IPS DF 6.9 (cell line): ENCODE measurements at regions not wholly inside any gene's neighbourhood (a gene's known extent, or its start where the extent isn't known, plus 50 kb on each side); places are given as distances from the start of the nearest gene placed in this dataset.

Experiments used
- DNase-seq: peaks from one replicate; pipeline ENCODE4 v3.0.0-alpha.2; 2013; ENCODE audit warnings: low read depth, low spot score
- H3K27ac ChIP-seq: one replicate; pipeline ENCODE4 v1.5.1; 2013; ENCODE audit warnings: low read length, control low read depth
- H3K27me3 ChIP-seq: 2 replicates; pipeline ENCODE4 v1.6.1; 2013; ENCODE audit warnings: mild to moderate bottlenecking, low read length; ENCODE audit not compliant: control insufficient read depth, insufficient read depth
- H3K36me3 ChIP-seq: 2 replicates; pipeline ENCODE4 v1.6.1; 2013; ENCODE audit warnings: low read length; ENCODE audit not compliant: control insufficient read depth, insufficient read depth
- H3K4me1 ChIP-seq: 2 replicates; pipeline ENCODE4 v1.6.1; 2013; ENCODE audit warnings: low read length; ENCODE audit not compliant: control insufficient read depth, insufficient read depth
- H3K4me3 ChIP-seq: 2 replicates; pipeline ENCODE4 v1.5.1; 2013; ENCODE audit warnings: mild to moderate bottlenecking, low read length
- H3K9me3 ChIP-seq: 2 replicates; pipeline ENCODE4 v1.6.1; 2013; ENCODE audit warnings: low read length, inconsistent platforms; ENCODE audit not compliant: control insufficient read depth, insufficient read depth
- WGBS: extraction: QIAGEN DNeasy Blood & Tissue Kit; methylation state at CpG from one replicate; pipeline ENCODE4 v1.1.7; 2013; ENCODE audit warnings: mixed read lengths, missing lambda C conversion rate; ENCODE audit not compliant: insufficient read length, insufficient coverage; 5-methylcytosine and 5-hydroxymethylcytosine counted together

GRCh38 chr2:146916914-146917313 lies 927.9 kb upstream of the ACVR2A start:
- H3K27ac ChIP-seq: no peak overlapping the region
- H3K9me3 ChIP-seq: no peaks in the 10 kb centered on the region
- DNase-seq: no peak
- no peaks in the 10 kb centered on the region for H3K4me1 ChIP-seq
- WGBS: no CpG with 5 or more reads among the region's 7 CpGs
- no peaks in the 10 kb centered on the region for H3K36me3 ChIP-seq
- no peaks in the 10 kb centered on the region for H3K27me3 ChIP-seq
- H3K4me3 ChIP-seq: no peak overlapping the region

- no peak for DNase-seq
- Histone ChIP-seq H3K4me1 (no peaks in the 10 kb centered on the region), H3K4me3 (no peak overlapping the region), H3K36me3 (no peaks in the 10 kb centered on the region), H3K9me3 (no peaks in the 10 kb centered on the region), H3K27me3 (no peaks in the 10 kb centered on the region), H3K27ac (no peak overlapping the region)
- WGBS: no CpG with 5 or more reads among the region's 3 CpGs
Measured at GRCh38 chr2:146913476-146913875, 931.4 kb upstream of the ACVR2A start.

GRCh38 chr2:146912536-146912935 lies 932.3 kb upstream of the ACVR2A start:
- no peaks in the 10 kb centered on the region for H3K36me3 ChIP-seq
- H3K27me3 ChIP-seq: no peaks in the 10 kb centered on the region
- WGBS: no CpG with 5 or more reads among the region's 3 CpGs
- no peak overlapping the region for H3K27ac ChIP-seq
- no peaks in the 10 kb centered on the region for H3K4me1 ChIP-seq
- H3K9me3 ChIP-seq: no peaks in the 10 kb centered on the region
- DNase-seq: no peak
- no peak overlapping the region for H3K4me3 ChIP-seq

GRCh38 chr2:146908776-146909175 lies 936.1 kb upstream of the ACVR2A start:
- DNase-seq: no peak
- Histone ChIP-seq H3K4me1 (no peaks in the 10 kb centered on the region), H3K27ac (no peak overlapping the region), H3K36me3 (no peaks in the 10 kb centered on the region), H3K27me3 (no peaks in the 10 kb centered on the region), H3K4me3 (no peak overlapping the region), H3K9me3 (no peaks in the 10 kb centered on the region)
- no CpG with 5 or more reads among the region's 3 CpGs for WGBS

- no peak for DNase-seq
- Histone ChIP-seq H3K4me1 (no peaks in the 10 kb centered on the region), H3K36me3 (no peaks in the 10 kb centered on the region), H3K4me3 (no peak overlapping the region), H3K9me3 (no peaks in the 10 kb centered on the region), H3K27ac (no peak overlapping the region), H3K27me3 (no peaks in the 10 kb centered on the region)
- WGBS: no CpG with 5 or more reads among the region's 1 CpG
Measured at GRCh38 chr2:146898083-146898482, 946.7 kb upstream of the ACVR2A start.

GRCh38 chr2:146894514-146894913 lies 950.3 kb upstream of the ACVR2A start:
- Histone ChIP-seq H3K9me3 (no peaks in the 10 kb centered on the region), H3K27ac (no peak overlapping the region), H3K4me3 (no peak overlapping the region), H3K4me1 (no peaks in the 10 kb centered on the region), H3K36me3 (no peaks in the 10 kb centered on the region), H3K27me3 (no peaks in the 10 kb centered on the region)
- no CpG with 5 or more reads among the region's 1 CpG for WGBS
- DNase-seq: no peak

GRCh38 chr2:146893500-146894041 lies 951.3 kb upstream of the ACVR2A start:
- no peaks in the 10 kb centered on the region for H3K36me3 ChIP-seq
- no CpG with 5 or more reads among the region's 5 CpGs for WGBS
- no peaks in the 10 kb centered on the region for H3K4me1 ChIP-seq
- H3K9me3 ChIP-seq: no peaks in the 10 kb centered on the region
- no peaks in the 10 kb centered on the region for H3K27me3 ChIP-seq
- H3K4me3 ChIP-seq: no peak overlapping the region
- no peak overlapping the region for H3K27ac ChIP-seq
- DNase-seq: no peak

GRCh38 chr2:146890491-146890890 lies 954.3 kb upstream of the ACVR2A start:
- Histone ChIP-seq H3K9me3 (no peaks in the 10 kb centered on the region), H3K4me3 (no peak overlapping the region), H3K27ac (no peak overlapping the region), H3K4me1 (no peaks in the 10 kb centered on the region), H3K36me3 (no peaks in the 10 kb centered on the region), H3K27me3 (no peaks in the 10 kb centered on the region)
- WGBS: no CpG with 5 or more reads among the region's 2 CpGs
- DNase-seq: no peak

GRCh38 chr2:146879882-146880281 lies 964.9 kb upstream of the ACVR2A start:
- no CpG with 5 or more reads among the region's 6 CpGs for WGBS
- Histone ChIP-seq H3K4me1 (no peaks in the 10 kb centered on the region), H3K27ac (no peak overlapping the region), H3K27me3 (no peaks in the 10 kb centered on the region), H3K36me3 (no peaks in the 10 kb centered on the region), H3K9me3 (no peaks in the 10 kb centered on the region), H3K4me3 (no peak overlapping the region)
- no peak for DNase-seq

GRCh38 chr2:146874260-146874658 lies 970.6 kb upstream of the ACVR2A start:
- WGBS: no CpG with 5 or more reads among the region's 4 CpGs
- no peak for DNase-seq
- no peak overlapping the region for H3K4me3 ChIP-seq
- H3K27me3 ChIP-seq: no peaks in the 10 kb centered on the region
- no peaks in the 10 kb centered on the region for H3K36me3 ChIP-seq
- H3K9me3 ChIP-seq: no peaks in the 10 kb centered on the region
- no peaks in the 10 kb centered on the region for H3K4me1 ChIP-seq
- H3K27ac ChIP-seq: no peak overlapping the region

- Histone ChIP-seq H3K9me3 (no peaks in the 10 kb centered on the region), H3K27ac (no peak overlapping the region), H3K36me3 (no peaks in the 10 kb centered on the region), H3K4me1 (no peaks in the 10 kb centered on the region), H3K27me3 (no peaks in the 10 kb centered on the region), H3K4me3 (no peak overlapping the region)
- no CpG with 5 or more reads among the region's 3 CpGs for WGBS
- no peak for DNase-seq
Measured at GRCh38 chr2:146873646-146874259, 971.1 kb upstream of the ACVR2A start.
